Activated CD4-positive, alpha-beta T cell treated with anti-CD3 and anti-CD28 coated beads for 1 hour (primary cell): ENCODE measurements at regions not wholly inside any gene's neighbourhood (a gene's known extent, or its start where the extent isn't known, plus 50 kb on each side); places are given as distances from the start of the nearest gene placed in this dataset.
"Not testable (repeated sequence)": the region's sequence is repeated elsewhere in the genome, so short reads cannot be mapped to it uniquely, and the experiment has no call there.

Experiments
- DNase-seq: peaks from one replicate; pipeline ENCODE4 v3.0.0-alpha.2; 2020

DNA sequence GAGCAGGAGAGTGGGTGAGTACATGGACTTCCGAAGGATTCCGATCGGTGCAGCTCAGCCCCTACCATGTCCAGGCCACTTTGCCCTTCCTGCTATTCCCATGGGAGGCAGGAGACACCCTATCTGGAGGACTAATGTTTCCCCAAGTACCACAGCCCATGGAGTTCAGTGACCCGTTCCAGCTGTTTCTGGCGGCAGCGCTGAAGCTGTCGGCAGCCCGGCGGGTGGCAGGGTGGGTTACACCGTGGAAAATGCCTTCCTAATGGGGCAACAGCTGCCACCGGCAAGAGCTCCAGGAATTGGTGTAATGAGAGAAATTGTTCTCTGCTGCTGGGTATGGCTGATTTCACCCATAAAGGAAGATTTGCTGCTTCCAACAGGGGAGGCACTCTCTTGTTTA is 98.3 kb downstream of the MYCN start:
- no peak for DNase-seq

DNA sequence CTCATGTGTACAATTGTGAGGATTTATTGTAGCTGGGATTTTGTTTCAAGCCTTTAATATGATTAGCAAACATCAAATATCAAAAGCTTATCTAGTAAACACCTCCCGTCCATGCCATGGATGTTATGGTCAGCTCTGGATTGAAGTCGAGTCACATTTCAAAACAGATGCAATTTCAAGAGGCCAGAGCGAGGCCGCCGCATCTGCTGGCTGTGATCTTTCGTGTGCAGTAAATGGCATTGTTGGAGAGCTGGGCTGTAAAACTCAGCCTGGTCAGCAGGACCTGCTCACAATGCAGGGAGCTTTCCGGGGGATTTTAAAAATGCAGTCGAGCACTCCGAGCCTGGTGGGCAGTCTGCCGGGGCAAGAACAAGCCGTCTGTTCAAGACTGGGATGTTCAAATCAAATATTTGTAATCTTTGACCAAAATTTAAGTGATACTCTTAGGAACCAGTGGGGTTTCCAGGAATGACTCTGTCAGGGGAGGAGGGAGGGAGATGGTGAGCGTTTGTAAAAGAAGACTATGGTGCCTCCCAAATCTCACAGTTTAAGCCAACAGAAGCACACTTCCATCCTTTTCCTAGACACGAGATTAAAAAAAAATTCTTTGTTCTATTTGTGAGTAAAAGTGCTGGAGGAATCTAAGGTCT is 97.6 kb downstream of the MYCN start:
- DNase-seq = no peak

DNA sequence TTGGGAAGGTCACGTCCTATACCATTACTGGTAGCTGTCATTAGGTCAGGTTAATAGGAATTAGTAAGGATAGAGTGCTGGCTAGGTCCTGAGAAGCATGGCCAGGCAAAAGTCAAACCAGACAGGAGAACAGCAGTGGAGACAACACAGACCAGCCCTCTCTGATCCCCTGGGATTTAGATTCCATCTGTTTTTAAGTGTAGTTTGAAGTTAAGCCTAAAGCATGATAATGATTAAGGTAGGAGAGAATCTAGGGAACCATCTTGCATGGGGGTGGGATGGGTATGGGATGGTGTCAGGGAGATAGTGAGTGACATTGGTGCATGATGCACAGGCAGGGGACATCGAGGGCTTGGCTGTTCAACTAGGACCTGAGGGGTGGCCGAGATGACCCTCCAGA is 96.6 kb downstream of the MYCN start:
- DNase-seq = no peak

DNA sequence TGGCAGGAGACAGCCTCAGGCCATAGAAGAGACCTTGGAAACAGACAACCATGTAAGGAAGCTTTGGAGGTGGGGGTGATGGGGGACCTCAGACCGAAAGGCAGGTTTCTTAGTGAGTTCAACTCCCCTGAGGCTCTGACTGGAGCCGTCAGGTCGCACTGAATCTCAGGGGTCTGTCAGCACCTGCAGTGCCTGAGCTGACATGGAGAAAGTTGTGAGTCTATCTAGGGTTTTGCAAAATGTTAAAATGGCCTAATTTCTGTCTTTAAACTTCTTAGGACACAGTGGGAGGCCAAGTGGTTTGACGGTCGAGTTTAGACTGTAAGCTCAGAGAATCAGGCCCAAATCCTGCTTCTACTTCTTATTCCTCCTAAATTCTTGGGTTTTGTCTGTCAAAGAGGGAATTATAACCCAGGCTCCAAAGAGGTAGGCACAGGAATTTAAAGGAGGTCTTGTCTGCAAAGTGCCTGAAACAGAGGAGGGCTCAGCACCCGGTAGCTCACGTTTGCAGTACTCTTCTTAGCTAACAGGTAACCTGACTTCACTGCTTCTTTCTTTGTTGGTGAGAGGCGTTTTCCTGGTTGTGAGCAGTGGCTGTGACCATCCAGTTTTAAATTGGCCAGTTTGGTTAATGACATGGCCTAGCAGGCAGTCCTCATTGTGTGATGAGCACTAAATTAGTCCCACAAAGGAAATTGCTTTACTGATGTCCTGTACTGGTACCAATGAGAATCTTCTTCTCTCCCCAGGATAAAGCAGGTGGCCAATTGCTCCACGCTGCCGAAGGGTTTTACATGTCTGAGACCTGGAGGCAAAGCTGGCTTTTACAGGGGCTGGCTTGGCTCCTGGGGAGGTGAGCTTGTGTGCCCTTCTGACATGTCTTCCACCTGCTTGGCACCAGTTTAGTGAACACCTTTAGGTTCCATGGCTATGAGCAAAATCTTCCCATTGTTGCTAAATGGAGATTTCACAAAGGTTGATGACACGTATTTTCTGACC is 95.7 kb downstream of the MYCN start:
- DNase-seq = no peak

DNA sequence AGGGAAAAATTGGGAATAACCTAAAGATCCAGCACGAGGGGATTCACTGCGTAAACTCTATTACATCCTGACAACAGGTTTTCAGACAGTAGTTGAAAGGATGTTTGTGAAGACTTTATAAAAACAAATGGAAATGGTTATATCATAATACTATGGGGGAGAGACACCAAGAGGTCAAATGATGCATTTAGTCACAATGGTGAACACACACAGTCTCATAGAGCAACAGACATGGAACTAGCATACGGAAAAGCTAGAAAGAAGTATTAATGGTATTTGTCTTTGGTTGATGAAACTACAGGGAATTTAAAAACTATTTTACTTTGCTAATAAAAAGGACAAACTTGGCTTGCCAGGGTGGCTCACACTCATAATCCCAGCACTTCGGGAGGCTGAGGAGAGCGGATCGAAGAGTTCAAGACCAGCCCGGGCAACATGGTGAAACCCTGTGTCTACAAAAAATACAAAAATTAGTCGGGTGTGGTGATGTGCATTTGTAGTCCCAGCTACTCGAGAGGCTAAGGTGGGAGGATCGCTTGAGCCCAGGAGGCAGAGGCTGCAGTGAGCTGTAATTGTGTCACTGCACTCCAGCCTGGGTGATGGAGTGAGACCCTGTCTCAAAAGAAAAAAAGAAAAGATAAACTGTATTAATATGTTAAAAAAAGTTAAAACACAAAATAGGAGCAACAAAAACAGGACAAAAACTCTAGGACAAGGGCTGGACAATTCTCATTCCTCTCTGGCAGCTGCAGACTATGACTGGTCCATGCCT is 94.8 kb downstream of the MYCN start:
- no peak for DNase-seq

DNA sequence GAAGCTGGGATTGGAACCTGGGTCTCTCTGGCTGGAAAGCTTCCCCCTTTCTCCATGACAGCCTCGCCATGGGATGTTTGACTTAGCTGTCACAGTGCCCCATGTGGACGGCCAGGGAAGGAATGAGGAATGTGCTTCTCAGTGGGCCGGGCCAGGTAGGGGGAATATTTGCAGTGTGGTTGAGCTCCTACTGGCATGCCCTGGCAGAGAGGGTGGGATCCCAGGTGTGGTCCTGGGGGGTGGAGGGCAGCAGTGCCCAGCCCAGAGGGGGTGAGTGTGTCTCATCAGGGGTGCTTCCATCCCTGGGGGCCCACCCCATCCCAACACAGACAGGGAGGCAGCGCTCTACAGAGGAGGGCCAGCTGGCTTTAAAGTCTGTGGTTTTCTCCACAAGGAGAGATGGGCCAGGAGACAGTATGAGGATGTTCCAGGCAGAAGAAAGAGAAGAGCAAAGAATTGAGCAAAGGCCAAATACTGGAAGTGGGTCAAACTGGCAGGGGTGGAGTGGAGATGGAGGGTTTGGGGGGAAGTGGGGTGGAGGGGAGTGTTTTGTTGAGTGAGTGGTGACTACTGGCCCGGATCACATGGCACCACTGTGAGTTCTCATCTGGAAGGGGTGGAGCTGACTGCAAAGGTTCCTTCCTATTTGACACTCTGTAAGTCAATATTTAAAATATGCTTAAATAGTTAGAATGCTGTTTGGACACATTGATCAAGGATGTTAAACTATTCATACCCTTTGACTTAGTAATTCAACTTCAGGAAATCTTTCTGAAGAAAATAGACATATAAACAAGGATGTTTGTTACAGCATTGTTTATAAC is 94.0 kb downstream of the MYCN start:
- no peak for DNase-seq

DNA sequence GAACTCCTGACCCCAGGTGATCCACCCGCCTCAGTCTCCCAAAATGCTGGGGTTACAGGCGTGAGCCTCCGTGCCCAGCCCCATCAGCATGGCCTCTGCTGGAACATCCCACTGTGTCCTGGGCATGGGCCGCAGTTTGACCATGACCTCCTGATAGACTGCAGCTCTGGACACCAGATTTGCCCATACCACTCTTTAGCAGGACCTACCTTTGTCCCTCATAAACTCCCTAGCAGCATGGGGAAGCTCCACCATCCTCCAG is 92.6 kb downstream of the MYCN start:
- no peak for DNase-seq

DNA sequence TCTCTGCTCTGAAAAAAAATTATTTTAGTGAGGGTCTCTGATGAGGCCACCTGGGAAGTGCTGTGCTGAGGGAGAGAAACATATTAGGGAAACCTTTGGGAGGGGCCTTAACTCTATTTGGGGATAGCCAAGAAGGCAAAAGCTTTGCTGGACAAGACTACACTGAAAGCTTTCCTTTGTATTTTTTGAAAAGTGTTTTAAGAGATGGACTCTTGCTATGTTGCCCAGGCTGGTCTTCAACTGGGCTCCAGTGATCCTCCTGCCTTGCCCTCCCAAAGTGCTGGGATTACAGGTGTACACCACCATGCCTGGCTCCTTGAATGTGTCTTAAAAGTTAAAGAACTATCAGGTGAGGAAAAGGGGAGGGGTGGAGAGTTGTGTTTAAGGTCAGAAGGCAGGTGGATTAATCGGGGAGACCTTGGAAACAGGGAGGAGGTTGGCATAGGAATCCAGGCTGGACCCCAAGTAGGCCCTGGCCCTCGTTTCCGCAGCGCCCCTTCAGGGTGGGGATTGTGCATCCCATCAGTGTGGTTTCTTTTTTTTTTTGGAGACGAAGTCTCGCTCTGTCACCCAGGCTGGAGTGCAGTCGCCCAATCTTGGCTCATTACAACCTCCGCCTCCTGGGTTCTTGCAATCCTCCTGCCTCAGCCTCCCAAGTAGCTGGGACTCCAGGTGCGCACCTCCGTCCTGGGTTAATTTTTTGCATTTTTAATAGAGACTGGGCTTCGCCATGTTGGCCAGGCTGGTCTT is 92.1 kb downstream of the MYCN start:
- DNase-seq = no peak

DNA sequence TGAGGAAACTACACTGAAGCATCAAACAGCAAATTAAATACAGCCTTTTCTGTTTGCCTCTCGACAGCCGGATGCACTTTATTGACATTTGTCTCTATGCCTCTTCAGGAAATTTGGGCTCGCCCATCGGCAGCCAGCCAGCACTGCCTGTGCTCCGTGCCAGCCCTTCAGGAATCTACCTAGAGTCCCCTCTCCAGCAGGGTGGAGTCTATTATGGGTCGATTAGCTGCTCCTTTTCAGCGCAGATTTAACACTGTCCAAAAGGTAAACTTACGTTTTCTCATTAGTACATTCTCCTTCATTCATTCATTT is 91.5 kb downstream of the MYCN start:
- DNase-seq = no peak

DNA sequence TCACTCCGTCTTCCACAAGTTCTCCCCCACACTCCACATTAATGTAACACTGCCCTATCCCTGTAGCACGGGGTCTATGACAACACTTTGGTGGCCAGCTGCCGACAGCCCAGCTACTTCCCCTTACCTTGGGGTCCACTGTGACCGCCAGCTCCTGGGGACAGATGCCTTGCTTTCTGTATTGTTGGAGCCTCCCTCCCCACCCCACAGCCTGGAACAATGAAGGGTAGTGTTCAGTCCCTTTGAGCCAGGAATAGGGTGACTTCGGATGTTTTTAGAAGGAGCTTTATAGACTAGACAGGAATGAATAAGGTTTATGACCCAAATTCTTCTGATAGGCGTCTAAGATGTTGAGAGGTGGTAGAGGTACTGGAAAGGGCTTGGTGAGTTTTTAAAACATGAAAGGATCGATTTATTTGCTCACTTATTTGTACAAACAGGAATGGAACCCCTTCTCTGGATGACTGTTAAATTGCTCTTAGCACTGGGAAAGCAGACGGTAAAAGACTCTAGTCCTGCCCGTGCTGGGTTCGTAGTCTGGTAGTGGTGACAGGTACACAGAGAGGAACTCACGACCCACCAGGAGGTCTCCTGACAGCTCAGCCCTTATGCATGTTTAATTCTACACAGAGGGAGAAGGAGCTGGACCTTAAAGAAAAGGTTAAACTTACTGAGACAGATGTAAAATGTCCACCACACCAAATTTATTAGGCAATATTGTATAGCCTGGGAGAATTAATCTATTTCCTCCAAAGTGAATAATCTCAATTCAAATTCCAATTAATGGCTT is 90.9 kb downstream of the MYCN start:
- DNase-seq = no peak

DNA sequence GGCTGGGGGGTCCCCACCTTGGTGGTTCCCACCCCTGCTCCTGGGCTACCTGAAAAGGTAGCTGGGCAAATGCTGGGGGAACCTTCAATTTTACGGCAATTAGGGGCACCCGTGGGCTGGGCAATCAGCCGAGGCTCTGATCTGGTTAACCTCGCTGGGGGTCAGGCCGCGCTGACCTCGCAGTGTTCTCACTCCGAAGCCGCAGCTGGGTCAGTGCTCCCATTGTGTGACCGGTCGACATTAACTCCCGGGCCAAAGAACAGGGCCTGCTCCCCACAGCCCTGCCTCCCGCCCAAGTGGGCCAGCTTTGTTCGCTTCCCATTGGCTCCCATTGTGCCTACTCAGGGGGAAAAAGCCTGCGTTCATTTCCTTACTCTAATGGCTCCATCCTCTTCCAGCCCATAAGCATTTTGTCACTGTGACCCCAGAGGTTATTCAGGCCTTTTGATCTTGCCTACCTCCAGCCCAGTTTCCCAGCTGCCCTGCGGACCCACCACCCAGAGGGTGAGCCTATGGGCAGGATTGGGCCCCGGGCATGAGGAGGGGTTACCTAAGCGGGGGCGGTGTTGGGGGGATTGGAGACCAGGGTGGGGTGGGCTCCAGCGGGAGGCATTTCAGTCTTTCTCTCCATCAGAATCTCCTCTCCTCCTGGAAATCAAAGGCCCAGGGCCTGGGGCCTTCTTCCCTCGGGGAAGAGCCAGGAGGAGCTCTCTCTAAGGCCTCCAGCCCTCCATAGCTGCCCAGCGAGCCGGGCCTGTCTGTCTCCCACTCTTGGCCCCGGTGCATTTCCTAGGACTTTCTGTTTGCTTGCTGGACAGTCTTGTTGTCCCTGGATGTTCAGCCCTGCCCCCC is 90.1 kb downstream of the MYCN start:
- DNase-seq = no peak

DNA sequence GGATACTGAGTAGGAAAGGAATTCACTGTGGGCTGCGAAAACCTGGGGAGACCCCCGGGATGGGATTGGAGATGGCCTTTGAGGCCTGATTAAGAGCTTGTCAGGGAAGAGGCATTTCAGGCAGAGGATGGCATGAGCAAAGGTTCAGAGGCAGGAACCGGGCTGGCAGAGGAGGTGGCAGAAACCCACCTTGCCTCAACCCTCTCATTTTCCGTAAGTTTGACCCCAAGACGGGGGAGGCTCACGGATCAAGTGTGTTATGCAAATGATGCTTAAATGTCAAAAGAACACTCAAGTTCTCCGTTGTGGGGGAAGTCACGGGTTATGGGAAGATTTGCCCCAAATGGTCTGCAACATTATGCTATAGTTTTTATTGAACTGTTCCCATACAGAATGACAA is 88.3 kb downstream of the MYCN start:
- no peak for DNase-seq

DNA sequence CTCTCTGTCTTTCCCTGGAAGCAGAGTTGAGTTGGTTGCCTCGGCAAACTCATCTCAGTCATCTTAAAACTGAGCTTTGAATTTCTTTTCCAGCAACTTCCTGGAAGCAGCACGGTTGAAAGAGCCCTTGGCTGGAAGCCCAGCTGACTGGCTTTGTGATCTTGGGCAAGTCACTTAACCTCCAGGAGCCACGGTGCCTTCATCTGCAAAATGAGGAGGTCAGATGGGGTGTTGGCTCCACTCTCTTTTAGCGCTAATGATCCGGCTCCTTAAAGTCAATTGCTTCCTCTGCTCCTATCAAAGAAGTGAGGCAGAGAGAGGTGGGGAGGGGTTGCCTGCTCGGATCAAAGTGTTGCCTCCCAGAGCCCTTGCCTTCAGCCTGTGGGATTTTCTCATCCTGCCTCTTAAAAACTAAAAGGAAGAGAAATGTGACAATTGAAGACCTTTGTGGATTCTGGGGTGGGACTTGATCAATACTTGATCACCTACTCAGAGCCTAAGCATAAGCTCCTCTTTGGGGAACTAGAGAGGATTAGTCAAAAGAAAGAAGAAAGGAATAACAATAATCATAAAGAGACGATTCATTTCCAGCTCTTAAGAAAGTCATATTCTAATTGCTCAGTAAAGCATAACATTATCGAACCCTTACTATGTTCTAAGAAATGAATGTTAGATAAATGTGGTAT is 86.6 kb downstream of the MYCN start:
- no peak for DNase-seq

DNA sequence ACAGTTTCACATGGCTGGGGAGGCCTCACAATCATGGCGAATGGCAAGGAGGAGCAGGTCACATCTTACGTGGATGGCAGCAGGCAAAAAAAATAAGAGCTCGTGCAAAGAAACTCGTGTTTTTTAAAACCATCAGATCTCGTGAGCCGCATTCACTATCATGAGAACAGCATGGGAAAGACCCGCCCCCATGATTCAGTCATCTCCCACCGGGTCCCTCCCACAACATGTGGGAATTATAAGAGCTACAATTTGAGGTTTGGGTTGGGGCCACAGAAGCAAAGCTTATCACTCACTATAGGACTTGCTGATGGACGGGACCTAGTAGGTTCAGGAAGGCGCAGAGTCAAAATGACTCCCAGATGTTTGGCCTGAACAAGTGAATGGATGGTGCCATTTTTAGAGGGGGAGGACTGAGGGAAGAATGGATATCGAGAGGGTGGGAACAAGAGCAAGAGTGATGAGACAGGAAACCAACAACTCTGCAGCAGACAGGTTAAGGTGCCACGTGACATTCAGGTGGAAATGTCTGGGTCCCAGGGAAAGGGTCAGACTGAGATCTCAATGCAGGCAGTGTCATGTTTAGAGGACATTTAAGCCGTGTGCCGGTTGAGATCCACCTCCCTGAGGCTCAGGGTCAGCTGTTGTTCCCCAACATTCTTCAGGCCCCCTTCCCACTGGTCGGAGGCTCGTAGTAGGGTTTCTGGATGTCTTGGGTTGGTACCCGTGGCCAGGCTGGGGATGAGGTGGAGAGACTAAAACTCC is 85.7 kb downstream of the MYCN start:
- no peak for DNase-seq

DNA sequence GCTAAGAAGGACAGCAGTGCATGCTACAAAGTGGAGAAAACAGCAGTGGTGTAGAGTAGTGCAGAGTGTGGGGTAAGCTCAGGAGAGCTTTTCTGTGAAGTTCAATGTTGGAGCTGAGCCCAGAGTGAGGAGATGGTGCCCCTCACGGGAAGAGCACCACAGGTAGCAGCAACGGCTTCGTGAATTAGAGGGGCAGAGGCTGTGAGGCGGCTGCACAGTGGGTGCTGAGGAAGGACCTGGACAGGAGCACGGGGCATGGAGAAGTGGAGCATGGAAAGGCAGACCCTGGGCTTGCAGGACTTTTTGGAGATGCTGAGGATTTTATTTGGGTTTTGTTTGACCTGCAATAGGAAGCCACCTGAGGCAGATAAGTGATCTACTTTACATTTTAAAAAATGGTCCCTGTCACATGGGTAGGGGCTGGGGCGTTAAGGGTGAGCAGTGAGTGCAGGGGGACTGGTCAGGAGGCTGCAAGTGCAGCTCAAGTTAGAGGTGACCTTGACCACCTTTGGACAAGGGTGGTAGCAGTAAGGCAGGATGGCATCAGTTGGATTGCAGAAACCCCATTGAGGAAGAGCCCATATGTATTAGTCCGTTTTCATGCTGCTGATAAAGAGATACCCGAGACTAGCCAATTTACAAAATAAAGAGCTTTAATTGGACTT is 85.0 kb downstream of the MYCN start:
- no peak for DNase-seq

DNA sequence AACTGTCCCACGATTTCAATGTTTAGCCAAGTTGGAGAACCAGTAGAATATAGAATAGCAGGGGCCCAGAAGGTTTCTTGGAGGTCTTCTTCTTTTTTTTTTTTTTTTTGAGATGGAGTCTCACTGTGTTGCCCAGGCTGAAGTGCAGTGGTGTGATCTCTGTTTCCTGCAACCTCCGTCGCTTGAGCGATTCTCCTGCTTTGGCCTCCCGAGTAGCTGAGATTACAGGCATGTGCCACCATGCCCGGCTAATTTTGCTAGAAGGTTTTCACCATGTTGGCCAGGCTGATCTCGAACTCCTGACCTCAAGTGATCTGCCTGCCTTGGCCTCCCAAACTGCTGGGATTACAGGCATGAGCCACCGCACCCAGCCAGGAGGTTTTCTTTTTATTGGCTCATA is 84.3 kb downstream of the MYCN start:
- DNase-seq = not testable (repeated sequence)

DNA sequence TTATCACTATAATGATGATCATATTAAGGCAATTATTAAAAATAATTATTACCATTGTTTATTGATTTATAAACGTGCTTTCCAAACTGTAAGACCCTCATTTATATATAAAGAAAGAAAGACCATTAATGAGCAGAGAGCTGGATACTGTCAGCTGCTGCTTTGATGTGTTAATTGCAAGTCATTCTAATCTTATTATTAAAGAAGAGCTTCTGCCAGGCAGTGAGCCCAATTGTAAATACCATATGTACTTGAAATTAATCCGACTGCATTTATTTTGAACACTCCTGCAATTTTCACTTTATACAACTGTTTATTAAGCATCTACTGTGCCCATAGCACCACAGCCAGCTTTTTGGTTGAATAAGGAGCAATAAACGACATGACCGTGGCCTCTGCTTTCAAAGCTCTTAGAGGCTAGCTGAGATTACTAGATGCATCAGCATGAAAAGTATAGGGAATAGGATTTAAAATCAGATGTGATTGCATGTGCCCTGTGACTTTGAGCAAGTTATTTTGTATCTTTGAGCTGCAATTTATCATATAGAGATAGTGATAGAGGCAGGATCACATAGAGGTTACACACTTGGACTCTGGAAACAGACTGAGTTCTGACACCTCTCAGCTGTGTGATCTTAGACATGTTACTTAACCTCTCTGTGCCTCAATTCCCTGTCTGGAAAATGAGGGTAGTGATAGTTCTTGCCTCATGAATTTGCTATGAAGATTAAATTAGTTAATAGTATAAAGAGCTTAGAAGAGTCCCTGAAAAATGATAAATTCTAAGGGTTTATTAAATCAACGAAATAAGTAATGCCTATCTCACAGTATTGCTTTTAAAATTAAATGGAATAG is 83.4 kb downstream of the MYCN start:
- DNase-seq = no peak
